Kidney (tissue), 13 donors: ENCODE measurements at regions not wholly inside any gene's neighbourhood (a gene's known extent, or its start where the extent isn't known, plus 50 kb on each side); places are given as distances from the start of the nearest gene placed in this dataset.

Experiments
- DNase-seq, 5 donors: peaks; one replicate each; pipeline ENCODE4 v3.0.0-alpha.2; 2013 to 2020
- FAIRE-seq: peaks from 2 replicates; lab custom pipeline; 2012; peaks lifted over from hg19 to GRCh38; lab: Jason Lieb, UNC
- H3K27ac ChIP-seq, 2 donors: one replicate each; pipeline ENCODE4 v1.7.0; 2013; ENCODE audit warnings: low read depth in 2 of 2, low read length in 2 of 2, inconsistent platforms in 1 of 2
- H3K27me3 ChIP-seq: one replicate; pipeline ENCODE4 v1.7.1; 2013; ENCODE audit warnings: low read length, inconsistent platforms; ENCODE audit not compliant: control insufficient read depth, insufficient read depth
- H3K36me3 ChIP-seq, 3 donors: one replicate each; pipeline versions ENCODE4 v1.7.0 to v1.7.1; 2013; ENCODE audit warnings: low read length in 3 of 3, control low read depth in 1 of 3, inconsistent platforms in 1 of 3; ENCODE audit not compliant: insufficient read depth in 3 of 3, control insufficient read depth in 2 of 3
- H3K4me1 ChIP-seq, 3 donors: one replicate each; pipeline versions ENCODE4 v1.7.0 to v1.7.1; 2013; ENCODE audit warnings: low read length in 3 of 3, inconsistent platforms in 1 of 3, low read depth in 1 of 3; ENCODE audit not compliant: control insufficient read depth in 2 of 3, insufficient read depth in 2 of 3
- H3K4me3 ChIP-seq, 3 donors: one replicate each; pipeline versions ENCODE4 v1.7.0 to v1.8.1; 2013; ENCODE audit warnings: low read length in 3 of 3, control low read depth in 1 of 3, inconsistent platforms in 1 of 3
- H3K9ac ChIP-seq, 3 donors: one replicate each; pipeline versions ENCODE4 v1.7.0 to v1.7.1; 2013; ENCODE audit warnings: low read length in 3 of 3, control low read depth in 1 of 3, inconsistent platforms in 1 of 3
- H3K9me3 ChIP-seq, 3 donors: one replicate each; pipeline versions ENCODE4 v1.7.0 to v1.7.1; 2013; ENCODE audit warnings: low read length in 3 of 3, control low read depth in 1 of 3, inconsistent platforms in 1 of 3; ENCODE audit not compliant: control insufficient read depth in 2 of 3, insufficient read depth in 1 of 3
- intact Hi-C: fragments of 100-400 bp; cut with DNase I; formaldehyde crosslinking; loops from one replicate; pipeline ENCODE4 v1.11.1; 2022
- TF ChIP-seq, protein P1 (sequence below): IDR thresholded peaks from 3 replicates; pipeline ENCODE4 v1.5.1; 2012; ENCODE audit warnings: mild to moderate bottlenecking, moderate library complexity, borderline replicate concordance; ENCODE audit not compliant: insufficient read depth; ENCODE audit errors: extremely low read depth
- donor health status: control.
- donor health status: control.
- donor health status: control.
- donor health status: control.
- donor health status: control.
- donor health status: DM: yes; HTN: yes; CAD: no.
- donor health status: Normal renal cell carcinoma (clear cell type).

DNA sequence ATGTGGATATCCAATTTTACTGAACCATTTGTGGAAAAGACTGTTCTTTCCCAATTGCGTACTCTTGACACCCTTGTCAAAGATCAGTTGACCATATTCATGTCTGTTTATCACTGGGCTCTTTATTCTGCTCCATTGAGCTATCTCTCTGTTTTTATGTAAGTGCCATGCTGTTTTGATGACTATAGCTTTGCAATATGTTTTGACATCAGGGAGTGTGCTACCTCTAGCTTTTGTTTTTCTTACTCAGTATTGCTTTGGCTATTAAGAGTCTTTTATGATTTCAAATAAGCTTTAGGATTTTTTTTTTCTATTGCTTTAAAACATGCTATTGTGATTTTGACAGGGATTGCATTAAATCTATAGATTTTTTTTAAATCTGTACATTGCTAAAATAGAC lies 194.3 kb downstream of the SNAPC1 start:
- Histone ChIP-seq H3K36me3 (no peaks in the 10 kb centered on the region), H3K27ac (no peak overlapping the region), H3K9me3 (peaks cover 0 to 6% (median 2%) of the 10 kb centered on the region in 3 donors), H3K4me3 (no peak overlapping the region), H3K4me1 (no peaks in the 10 kb centered on the region), H3K27me3 (no peaks in the 10 kb centered on the region), H3K9ac (no peak overlapping the region)
- intact Hi-C loops: no loop called here
- DNase-seq (no peak), FAIRE-seq (no peak)
- TF ChIP-seq, protein P1, sequence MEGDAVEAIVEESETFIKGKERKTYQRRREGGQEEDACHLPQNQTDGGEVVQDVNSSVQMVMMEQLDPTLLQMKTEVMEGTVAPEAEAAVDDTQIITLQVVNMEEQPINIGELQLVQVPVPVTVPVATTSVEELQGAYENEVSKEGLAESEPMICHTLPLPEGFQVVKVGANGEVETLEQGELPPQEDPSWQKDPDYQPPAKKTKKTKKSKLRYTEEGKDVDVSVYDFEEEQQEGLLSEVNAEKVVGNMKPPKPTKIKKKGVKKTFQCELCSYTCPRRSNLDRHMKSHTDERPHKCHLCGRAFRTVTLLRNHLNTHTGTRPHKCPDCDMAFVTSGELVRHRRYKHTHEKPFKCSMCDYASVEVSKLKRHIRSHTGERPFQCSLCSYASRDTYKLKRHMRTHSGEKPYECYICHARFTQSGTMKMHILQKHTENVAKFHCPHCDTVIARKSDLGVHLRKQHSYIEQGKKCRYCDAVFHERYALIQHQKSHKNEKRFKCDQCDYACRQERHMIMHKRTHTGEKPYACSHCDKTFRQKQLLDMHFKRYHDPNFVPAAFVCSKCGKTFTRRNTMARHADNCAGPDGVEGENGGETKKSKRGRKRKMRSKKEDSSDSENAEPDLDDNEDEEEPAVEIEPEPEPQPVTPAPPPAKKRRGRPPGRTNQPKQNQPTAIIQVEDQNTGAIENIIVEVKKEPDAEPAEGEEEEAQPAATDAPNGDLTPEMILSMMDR: no peak

- Histone ChIP-seq H3K9ac (no peak overlapping the region), H3K9me3 (peaks cover 0 to 16% (median 2%) of the 10 kb centered on the region in 3 donors), H3K4me1 (no peaks in the 10 kb centered on the region), H3K4me3 (no peak overlapping the region), H3K27ac (no peak overlapping the region), H3K27me3 (no peaks in the 10 kb centered on the region), H3K36me3 (no peaks in the 10 kb centered on the region)
- DNase-seq (no peak), FAIRE-seq (no peak)
- TF ChIP-seq, protein P1: no peak
- intact Hi-C loops: no loop called here
These were observed 197.1 kb downstream of the SNAPC1 start for GRCh38 chr14:61959348-61959747.

GRCh38 chr14:61961369-61961768 lies 199.1 kb downstream of the SNAPC1 start:
- Histone ChIP-seq H3K27me3 (no peaks in the 10 kb centered on the region), H3K27ac (no peak overlapping the region), H3K36me3 (no peaks in the 10 kb centered on the region), H3K4me1 (no peaks in the 10 kb centered on the region), H3K9me3 (peaks cover 0 to 13% (median 1%) of the 10 kb centered on the region in 3 donors), H3K9ac (no peak overlapping the region), H3K4me3 (no peak overlapping the region)
- intact Hi-C loops: no loop called here
- DNase-seq (no peak), FAIRE-seq (no peak)
- TF ChIP-seq, protein P1: no peak

DNA sequence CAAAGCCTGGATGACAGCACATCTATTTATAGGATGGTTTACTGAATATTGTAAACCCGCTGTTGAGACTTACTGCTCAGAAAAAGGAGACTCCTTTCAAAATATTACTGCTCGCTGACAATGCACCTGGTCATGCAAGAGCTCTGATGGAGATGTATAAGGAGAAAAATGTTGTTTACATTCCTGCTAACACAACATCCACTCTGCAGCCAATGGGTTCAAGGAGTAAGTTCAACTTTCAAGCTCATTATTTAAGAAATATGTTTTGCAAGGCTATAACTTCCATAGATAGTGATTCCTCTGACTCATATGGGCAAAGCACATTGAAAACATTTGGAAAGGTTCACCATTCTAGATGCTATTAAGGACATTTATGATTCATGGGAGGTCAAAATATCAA lies 201.7 kb downstream of the SNAPC1 start:
- Histone ChIP-seq H3K27me3 (no peaks in the 10 kb centered on the region), H3K27ac (no peak overlapping the region), H3K9ac (no peak overlapping the region), H3K9me3 (peaks cover 0 to 10% (median 0%) of the 10 kb centered on the region in 3 donors), H3K4me3 (no peak overlapping the region), H3K36me3 (no peaks in the 10 kb centered on the region), H3K4me1 (no peaks in the 10 kb centered on the region)
- TF ChIP-seq, protein P1: no peak
- intact Hi-C loops: no loop called here
- no peak for FAIRE-seq
- no peak for DNase-seq
